Endodermal cell (in vitro differentiated cells): ENCODE measurements at regions not wholly inside any gene's neighbourhood (a gene's known extent, or its start where the extent isn't known, plus 50 kb on each side); places are given as distances from the start of the nearest gene placed in this dataset.

Source experiments
- DNase-seq: peaks from one replicate; pipeline ENCODE4 v3.0.0-alpha.2; 2017
- H3K27ac ChIP-seq: 2 replicates; pipeline ENCODE4 v1.5.1; 2013; ENCODE audit warnings: mild to moderate bottlenecking, low read depth, low read length, moderate library complexity
- H3K27me3 ChIP-seq: 2 replicates; pipeline ENCODE4 v1.6.1; 2013; ENCODE audit warnings: mild to moderate bottlenecking, low read length, moderate library complexity; ENCODE audit not compliant: insufficient read depth, control insufficient read depth, poor library complexity, severe bottlenecking
- H3K36me3 ChIP-seq: 2 replicates; pipeline ENCODE4 v1.7.0; 2013; ENCODE audit warnings: mild to moderate bottlenecking, low read length, moderate library complexity; ENCODE audit not compliant: control insufficient read depth, insufficient read depth
- H3K4me1 ChIP-seq: one replicate; pipeline ENCODE4 v1.7.0; 2013; ENCODE audit warnings: low read length; ENCODE audit not compliant: control insufficient read depth, insufficient read depth
- H3K4me3 ChIP-seq: 2 replicates; pipeline ENCODE4 v1.5.1; 2013; ENCODE audit warnings: mild to moderate bottlenecking, low read length, moderate library complexity
- H3K9ac ChIP-seq: 2 replicates; pipeline ENCODE4 v1.6.1; 2013; ENCODE audit warnings: mild to moderate bottlenecking, low read length, moderate library complexity; ENCODE audit not compliant: poor library complexity, severe bottlenecking; ENCODE audit errors: extremely low read depth
- H3K9me3 ChIP-seq: 2 replicates; pipeline ENCODE4 v1.6.1; 2013; ENCODE audit warnings: mild to moderate bottlenecking, low read length, moderate library complexity; ENCODE audit not compliant: control insufficient read depth
- H3K27ac Mint-ChIP-seq: 2 replicates; pipeline ENCODE4 v1.8.0; 2020; ENCODE audit warnings: mixed read lengths
- H3K27me3 Mint-ChIP-seq: 2 replicates; pipeline ENCODE4 v1.8.0; 2021; ENCODE audit warnings: mild to moderate bottlenecking, mixed read lengths; ENCODE audit not compliant: insufficient read depth
- H3K36me3 Mint-ChIP-seq: 2 replicates; pipeline ENCODE4 v1.8.0; 2020; ENCODE audit warnings: low read depth, mixed read lengths
- H3K4me1 Mint-ChIP-seq: 2 replicates; pipeline ENCODE4 v1.8.0; 2020; ENCODE audit warnings: mixed read lengths
- H3K4me3 Mint-ChIP-seq: 2 replicates; pipeline ENCODE4 v1.8.0; 2020; ENCODE audit warnings: mild to moderate bottlenecking, moderate library complexity, mixed read lengths
- H3K9me3 Mint-ChIP-seq: 2 replicates; pipeline ENCODE4 v1.8.0; 2020; ENCODE audit warnings: mild to moderate bottlenecking, mixed read lengths
- CTCF ChIP-seq: fragments of 200-600 bp; sonication (generic); conservative IDR thresholded peaks from 2 replicates; pipeline ENCODE4 v1.5.0; 2021; ENCODE audit warnings: antibody characterized with exemption, mild to moderate bottlenecking
- WGBS, 2 experiments: methylation state at CpG; one replicate each; pipeline versions ENCODE4 v1.1.5 to v1.1.7; 2013; ENCODE audit warnings: missing lambda C conversion rate in 2 of 2, mixed read lengths in 1 of 2; ENCODE audit not compliant: insufficient coverage in 1 of 2, insufficient read length in 1 of 2; 5-methylcytosine and 5-hydroxymethylcytosine counted together

GRCh38 chr5:35487233-35488025 is 130.2 kb upstream of the SPEF2 start:
- Histone ChIP-seq H3K4me3 (peak overlapping the region; percentile 6), H3K9ac (no peak overlapping the region), H3K27me3 (no peaks in the 10 kb centered on the region), H3K4me1 (peaks cover 9% of the 10 kb centered on the region), H3K36me3 (no peaks in the 10 kb centered on the region), H3K27ac (no peak overlapping the region), H3K9me3 (no peaks in the 10 kb centered on the region)
- TF ChIP-seq CTCF: no peak
- Mint-ChIP-seq H3K4me1 (peaks cover 19% of the 10 kb centered on the region), H3K27ac (peak overlapping the region; percentile 27), H3K4me3 (no peak overlapping the region), H3K27me3 (no peaks in the 10 kb centered on the region), H3K9me3 (no peaks in the 10 kb centered on the region), H3K36me3 (no peaks in the 10 kb centered on the region)
- DNase-seq: no peak
- 89 to 100% methylated on average over 3 to 5 of the region's 5 CpGs for WGBS, 2 experiments

GRCh38 chr5:35485487-35485886 is 132.2 kb upstream of the SPEF2 start:
- H3K27me3 Mint-ChIP-seq: no peaks in the 10 kb centered on the region
- H3K36me3 ChIP-seq: no peaks in the 10 kb centered on the region
- no peak overlapping the region for H3K4me3 Mint-ChIP-seq
- H3K9ac ChIP-seq: no peak overlapping the region
- no peak for TF ChIP-seq CTCF
- H3K4me3 ChIP-seq: no peak overlapping the region
- H3K4me1 ChIP-seq: peaks cover 9% of the 10 kb centered on the region
- peaks cover 19% of the 10 kb centered on the region for H3K4me1 Mint-ChIP-seq
- H3K9me3 ChIP-seq: no peaks in the 10 kb centered on the region
- H3K9me3 Mint-ChIP-seq: no peaks in the 10 kb centered on the region
- no peak overlapping the region for H3K27ac ChIP-seq
- no peak for DNase-seq
- no peaks in the 10 kb centered on the region for H3K27me3 ChIP-seq
- H3K27ac Mint-ChIP-seq: no peak overlapping the region
- H3K36me3 Mint-ChIP-seq: no peaks in the 10 kb centered on the region

- no peaks in the 10 kb centered on the region for H3K9me3 ChIP-seq
- no peak overlapping the region for H3K4me3 ChIP-seq
- H3K9me3 Mint-ChIP-seq: no peaks in the 10 kb centered on the region
- no peaks in the 10 kb centered on the region for H3K36me3 Mint-ChIP-seq
- TF ChIP-seq CTCF: no peak
- H3K27me3 ChIP-seq: no peaks in the 10 kb centered on the region
- H3K9ac ChIP-seq: no peak overlapping the region
- no peak overlapping the region for H3K4me3 Mint-ChIP-seq
- peaks cover 19% of the 10 kb centered on the region for H3K4me1 Mint-ChIP-seq
- no peak for DNase-seq
- peaks cover 9% of the 10 kb centered on the region for H3K4me1 ChIP-seq
- H3K27ac Mint-ChIP-seq: no peak overlapping the region
- H3K27me3 Mint-ChIP-seq: no peaks in the 10 kb centered on the region
- no peak overlapping the region for H3K27ac ChIP-seq
- no peaks in the 10 kb centered on the region for H3K36me3 ChIP-seq
These were observed 133.4 kb upstream of the SPEF2 start for GRCh38 chr5:35484241-35484640.
